SK-N-DZ (cell line): ENCODE measurements at regions not wholly inside any gene's neighbourhood (a gene's known extent, or its start where the extent isn't known, plus 50 kb on each side); places are given as distances from the start of the nearest gene placed in this dataset.
"Not testable (repeated sequence)": the region's sequence is repeated elsewhere in the genome, so short reads cannot be mapped to it uniquely, and the experiment has no call there.

ENCODE experiments used
- DNase-seq: peaks from one replicate; pipeline ENCODE4 v3.0.0-alpha.2; 2015; ENCODE audit warnings: low spot score

- DNase-seq, result no peak
Measured at GRCh38 chr2:236348279-236348678, 84.1 kb upstream of the ASB18 start.

- no peak for DNase-seq
Measured at GRCh38 chr2:236348976-236349375, 84.8 kb upstream of the ASB18 start.

GRCh38 chr2:236350426-236350825 lies 86.2 kb upstream of the ASB18 start:
- no peak for DNase-seq

GRCh38 chr2:236351966-236352525 lies 87.8 kb upstream of the ASB18 start:
- no peak for DNase-seq

- DNase-seq, result peak; percentile 24
Measured at GRCh38 chr2:236352761-236353593, 88.8 kb upstream of the ASB18 start.

- no peak for DNase-seq
Measured at GRCh38 chr2:236353594-236353942, 89.4 kb upstream of the ASB18 start.

- no peak for DNase-seq
Measured at GRCh38 chr2:236354056-236354940, 90.1 kb upstream of the ASB18 start.

- DNase-seq, result no peak
Measured at GRCh38 chr2:236354973-236355595, 90.9 kb upstream of the ASB18 start.

GRCh38 chr2:236355911-236356310 lies 91.7 kb upstream of the ASB18 start:
- DNase-seq, result no peak

GRCh38 chr2:236356321-236356720 lies 92.1 kb upstream of the ASB18 start:
- not testable (repeated sequence) for DNase-seq

GRCh38 chr2:236358482-236358881 lies 94.3 kb upstream of the ASB18 start:
- DNase-seq, result not testable (repeated sequence)

GRCh38 chr2:236359426-236360045 lies 95.3 kb upstream of the ASB18 start:
- DNase-seq, result no peak

- no peak for DNase-seq
Measured at GRCh38 chr2:236360496-236360895, 96.3 kb upstream of the ASB18 start.

GRCh38 chr2:236363711-236364277 lies 99.6 kb upstream of the ASB18 start:
- DNase-seq, result no peak

GRCh38 chr2:236365258-236366048 lies 101.2 kb upstream of the ASB18 start:
- DNase-seq, result no peak

GRCh38 chr2:236366049-236366387 lies 101.8 kb upstream of the ASB18 start:
- DNase-seq, result no peak

- no peak for DNase-seq
Measured at GRCh38 chr2:236366397-236366796, 102.2 kb upstream of the ASB18 start.

GRCh38 chr2:236367506-236368289 lies 103.5 kb upstream of the ASB18 start:
- peak; percentile 17 for DNase-seq

- no peak for DNase-seq
Measured at GRCh38 chr2:236369661-236370062, 105.5 kb upstream of the ASB18 start.
